ENCODE measurements at regions not wholly inside any gene's neighbourhood (a gene's known extent, or its start where the extent isn't known, plus 50 kb on each side); places are given as distances from the start of the nearest gene placed in this dataset.
A peak's percentile ranks its signal among the peaks of the same experiment; 100 is the strongest.

DNA sequence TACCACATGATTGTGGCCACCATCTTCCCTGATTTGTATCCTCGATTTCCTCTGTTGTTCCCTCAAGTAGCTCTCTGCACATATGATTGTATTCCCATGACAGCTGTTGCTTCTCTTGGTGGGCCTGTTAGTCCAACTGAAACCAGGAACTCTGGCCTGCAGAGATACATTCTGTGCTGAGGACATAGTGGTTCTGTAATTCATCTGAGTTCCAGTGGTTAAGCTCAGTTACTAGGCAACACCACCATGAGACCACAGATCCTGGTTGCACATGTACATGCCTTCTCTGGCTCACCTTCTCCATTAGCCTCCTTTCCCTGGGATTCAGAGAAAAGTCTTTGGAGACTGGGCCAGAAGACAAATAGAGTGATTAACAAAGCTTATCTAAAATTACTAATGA is 172.1 kb upstream of the SLC7A11 start:
- TF ChIP-seq, protein P1, sequence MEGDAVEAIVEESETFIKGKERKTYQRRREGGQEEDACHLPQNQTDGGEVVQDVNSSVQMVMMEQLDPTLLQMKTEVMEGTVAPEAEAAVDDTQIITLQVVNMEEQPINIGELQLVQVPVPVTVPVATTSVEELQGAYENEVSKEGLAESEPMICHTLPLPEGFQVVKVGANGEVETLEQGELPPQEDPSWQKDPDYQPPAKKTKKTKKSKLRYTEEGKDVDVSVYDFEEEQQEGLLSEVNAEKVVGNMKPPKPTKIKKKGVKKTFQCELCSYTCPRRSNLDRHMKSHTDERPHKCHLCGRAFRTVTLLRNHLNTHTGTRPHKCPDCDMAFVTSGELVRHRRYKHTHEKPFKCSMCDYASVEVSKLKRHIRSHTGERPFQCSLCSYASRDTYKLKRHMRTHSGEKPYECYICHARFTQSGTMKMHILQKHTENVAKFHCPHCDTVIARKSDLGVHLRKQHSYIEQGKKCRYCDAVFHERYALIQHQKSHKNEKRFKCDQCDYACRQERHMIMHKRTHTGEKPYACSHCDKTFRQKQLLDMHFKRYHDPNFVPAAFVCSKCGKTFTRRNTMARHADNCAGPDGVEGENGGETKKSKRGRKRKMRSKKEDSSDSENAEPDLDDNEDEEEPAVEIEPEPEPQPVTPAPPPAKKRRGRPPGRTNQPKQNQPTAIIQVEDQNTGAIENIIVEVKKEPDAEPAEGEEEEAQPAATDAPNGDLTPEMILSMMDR (conservative IDR thresholded peaks at IDR 0.05), result no peak
- Mint-ChIP-seq H3K9me3 (peaks cover 2% of the 10 kb centered on the region), H3K4me1 (peaks cover 4% of the 10 kb centered on the region), H3K4me3 (no peak overlapping the region), H3K27me3 (ENCODE audit: low read depth) (no peaks in the 10 kb centered on the region), H3K36me3 (ENCODE audit: low read depth) (no peaks in the 10 kb centered on the region), H3K27ac (ENCODE audit: unreplicated experiment) (no peak overlapping the region)
- DNase-seq (ENCODE audit: low read depth, low spot score), result no peak

DNA sequence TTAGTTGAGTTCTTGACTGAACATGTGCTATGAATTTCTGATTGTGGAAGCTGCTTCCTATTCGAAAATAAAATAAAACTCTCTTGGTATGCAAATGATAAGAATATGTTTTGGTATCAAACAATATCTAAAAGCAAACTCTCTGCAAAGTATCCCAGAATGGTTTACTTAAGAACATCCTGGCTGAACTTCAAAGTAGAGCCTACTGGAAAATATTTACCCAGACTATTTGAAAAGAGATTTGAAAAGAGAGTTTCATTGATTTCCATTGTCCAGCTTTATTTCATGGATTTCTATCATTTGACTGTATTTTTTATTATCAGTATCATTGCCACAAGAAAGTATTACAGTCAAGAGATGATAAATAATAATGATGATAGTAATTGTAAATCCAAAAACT is 171.1 kb upstream of the SLC7A11 start:
- H3K36me3 Mint-ChIP-seq (ENCODE audit: low read depth), result no peaks in the 10 kb centered on the region
- H3K9me3 Mint-ChIP-seq, result peaks cover 2% of the 10 kb centered on the region
- peaks cover 4% of the 10 kb centered on the region for H3K4me1 Mint-ChIP-seq
- TF ChIP-seq, protein P1 (conservative IDR thresholded peaks at IDR 0.05), result no peak
- no peaks in the 10 kb centered on the region for H3K27me3 Mint-ChIP-seq (ENCODE audit: low read depth)
- no peak overlapping the region for H3K4me3 Mint-ChIP-seq
- DNase-seq (ENCODE audit: low read depth, low spot score), result no peak
- no peak overlapping the region for H3K27ac Mint-ChIP-seq (ENCODE audit: unreplicated experiment)

DNA sequence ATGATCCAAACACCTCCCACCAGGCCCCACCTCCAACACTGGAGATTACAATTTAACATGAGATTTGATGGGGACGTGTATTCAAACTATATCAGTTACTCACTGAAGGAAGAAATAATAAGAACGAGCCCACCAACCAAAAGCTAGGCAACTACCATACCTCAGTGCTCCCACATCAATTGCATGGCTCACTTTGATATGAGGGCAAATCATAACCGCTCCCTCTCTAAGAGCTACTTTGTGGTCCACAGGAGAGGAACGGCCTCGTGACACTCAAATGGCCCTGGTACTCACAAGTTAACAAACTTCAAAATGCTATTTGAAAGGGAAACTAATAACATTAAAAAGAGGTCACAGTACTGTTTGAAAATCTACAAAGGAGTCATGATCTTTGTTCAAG is 170.7 kb upstream of the SLC7A11 start:
- H3K9me3 Mint-ChIP-seq, result peaks cover 2% of the 10 kb centered on the region
- no peak overlapping the region for H3K4me3 Mint-ChIP-seq
- H3K27ac Mint-ChIP-seq (ENCODE audit: unreplicated experiment), result no peak overlapping the region
- no peak for DNase-seq (ENCODE audit: low read depth, low spot score)
- TF ChIP-seq, protein P1 (conservative IDR thresholded peaks at IDR 0.05), result no peak
- H3K36me3 Mint-ChIP-seq (ENCODE audit: low read depth), result no peaks in the 10 kb centered on the region
- no peaks in the 10 kb centered on the region for H3K27me3 Mint-ChIP-seq (ENCODE audit: low read depth)
- peaks cover 4% of the 10 kb centered on the region for H3K4me1 Mint-ChIP-seq

DNA sequence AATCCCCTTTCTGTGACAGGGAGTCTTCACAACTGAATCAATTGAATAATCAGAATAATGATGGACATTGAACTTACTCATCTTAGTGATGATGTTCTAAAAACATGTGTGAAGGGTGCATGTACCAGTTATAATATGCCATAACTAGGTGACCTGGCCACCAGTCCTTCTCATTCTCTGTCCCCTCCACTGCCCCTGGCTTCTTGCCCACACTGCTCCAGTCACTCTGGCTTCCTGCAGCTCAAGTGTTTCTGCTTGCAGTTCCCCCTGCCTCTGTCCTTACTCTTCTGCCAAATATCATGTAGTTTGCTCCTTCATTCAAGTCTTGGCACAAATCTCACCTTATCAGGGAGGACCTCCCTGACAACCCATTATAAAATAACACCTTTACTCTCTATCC is 168.1 kb upstream of the SLC7A11 start:
- no peak for DNase-seq (ENCODE audit: low read depth, low spot score)
- Mint-ChIP-seq H3K4me3 (no peak overlapping the region), H3K36me3 (ENCODE audit: low read depth) (no peaks in the 10 kb centered on the region), H3K27me3 (ENCODE audit: low read depth) (no peaks in the 10 kb centered on the region), H3K27ac (ENCODE audit: unreplicated experiment) (peak overlapping the region; percentile 57), H3K4me1 (peaks cover 5% of the 10 kb centered on the region), H3K9me3 (peaks cover 2% of the 10 kb centered on the region)
- TF ChIP-seq, protein P1 (conservative IDR thresholded peaks at IDR 0.05), result no peak

DNA sequence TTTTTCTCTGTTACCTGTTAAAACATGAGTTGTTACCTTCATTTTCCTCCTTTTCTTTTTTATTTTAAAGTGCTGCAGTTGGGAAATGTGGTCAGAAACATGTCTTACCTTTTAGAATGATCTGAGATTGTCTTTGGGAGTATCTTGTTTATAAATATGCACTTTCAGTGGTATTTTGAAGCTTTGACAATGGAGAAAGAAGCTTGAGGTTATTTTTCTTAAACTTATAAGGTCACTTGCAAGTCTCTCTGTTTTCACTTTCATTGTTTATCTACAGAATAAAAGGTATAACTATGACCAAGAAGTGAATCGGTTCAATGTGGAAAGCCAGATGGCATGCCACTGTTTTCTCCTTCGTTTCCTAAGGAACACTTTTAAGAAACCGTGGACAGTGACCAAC is 167.5 kb upstream of the SLC7A11 start:
- no peaks in the 10 kb centered on the region for H3K36me3 Mint-ChIP-seq (ENCODE audit: low read depth)
- TF ChIP-seq, protein P1 (conservative IDR thresholded peaks at IDR 0.05), result no peak
- peaks cover 2% of the 10 kb centered on the region for H3K9me3 Mint-ChIP-seq
- H3K27ac Mint-ChIP-seq (ENCODE audit: unreplicated experiment), result no peak overlapping the region
- H3K4me3 Mint-ChIP-seq, result no peak overlapping the region
- H3K4me1 Mint-ChIP-seq, result peaks cover 5% of the 10 kb centered on the region
- H3K27me3 Mint-ChIP-seq (ENCODE audit: low read depth), result no peaks in the 10 kb centered on the region
- DNase-seq (ENCODE audit: low read depth, low spot score), result no peak

DNA sequence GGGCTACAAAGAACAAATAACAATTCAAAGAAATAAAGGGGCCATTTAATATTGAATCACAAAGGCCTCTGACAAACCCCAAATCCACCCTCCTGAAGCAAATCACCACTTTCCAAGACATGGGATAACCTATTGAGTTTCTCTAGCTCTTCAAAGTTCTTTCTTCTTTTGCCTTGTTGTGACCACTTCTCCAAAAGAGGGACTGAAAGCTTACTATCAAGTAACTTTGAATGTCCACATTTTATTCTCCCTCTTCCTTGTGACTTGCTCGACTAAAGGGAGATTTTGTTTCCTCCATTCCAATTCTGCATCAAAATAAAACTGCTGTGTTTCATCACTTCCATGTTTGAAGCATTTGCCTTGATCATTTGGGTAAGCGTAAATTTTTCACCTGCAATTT is 166.6 kb upstream of the SLC7A11 start:
- peaks cover 5% of the 10 kb centered on the region for H3K4me1 Mint-ChIP-seq
- no peaks in the 10 kb centered on the region for H3K36me3 Mint-ChIP-seq (ENCODE audit: low read depth)
- TF ChIP-seq, protein P1 (conservative IDR thresholded peaks at IDR 0.05), result no peak
- no peak for DNase-seq (ENCODE audit: low read depth, low spot score)
- H3K4me3 Mint-ChIP-seq, result no peak overlapping the region
- H3K27me3 Mint-ChIP-seq (ENCODE audit: low read depth), result no peaks in the 10 kb centered on the region
- no peaks in the 10 kb centered on the region for H3K9me3 Mint-ChIP-seq
- H3K27ac Mint-ChIP-seq (ENCODE audit: unreplicated experiment), result no peak overlapping the region

All from neural crest cell (in vitro differentiated cells).